Large intestine (tissue), 3 donors: ENCODE measurements at regions not wholly inside any gene's neighbourhood (a gene's known extent, or its start where the extent isn't known, plus 50 kb on each side); places are given as distances from the start of the nearest gene placed in this dataset.
"Not testable (repeated sequence)": the region's sequence is repeated elsewhere in the genome, so short reads cannot be mapped to it uniquely, and the experiment has no call there.

Experiments
- DNase-seq, 2 donors: peaks; one replicate each; pipeline versions ENCODE4 v3.0.0 to v3.0.0-alpha.2; 2013
- H3K27ac ChIP-seq: one replicate; pipeline ENCODE4 v1.5.1; 2013; ENCODE audit warnings: low read length
- H3K27me3 ChIP-seq: 2 replicates; pipeline ENCODE4 v1.6.1; 2013; ENCODE audit warnings: low read length; ENCODE audit not compliant: control insufficient read depth, insufficient read depth
- H3K36me3 ChIP-seq: 2 replicates; pipeline ENCODE4 v1.6.1; 2013; ENCODE audit warnings: low read length; ENCODE audit not compliant: control insufficient read depth, insufficient read depth
- H3K4me1 ChIP-seq: one replicate; pipeline ENCODE4 v1.6.1; 2013; ENCODE audit warnings: low read length; ENCODE audit not compliant: control insufficient read depth, insufficient read depth
- H3K4me3 ChIP-seq: one replicate; pipeline ENCODE4 v1.5.1; 2013; ENCODE audit warnings: low read length
- H3K9me3 ChIP-seq: one replicate; pipeline ENCODE4 v1.6.1; 2013; ENCODE audit warnings: mild to moderate bottlenecking, low read depth, low read length, moderate library complexity; ENCODE audit not compliant: control insufficient read depth
- WGBS: methylation state at CpG from one replicate; pipeline ENCODE4 v1.1.5; 2013; ENCODE audit warnings: low lambda C conversion rate; ENCODE audit not compliant: insufficient coverage; 5-methylcytosine and 5-hydroxymethylcytosine counted together

DNA sequence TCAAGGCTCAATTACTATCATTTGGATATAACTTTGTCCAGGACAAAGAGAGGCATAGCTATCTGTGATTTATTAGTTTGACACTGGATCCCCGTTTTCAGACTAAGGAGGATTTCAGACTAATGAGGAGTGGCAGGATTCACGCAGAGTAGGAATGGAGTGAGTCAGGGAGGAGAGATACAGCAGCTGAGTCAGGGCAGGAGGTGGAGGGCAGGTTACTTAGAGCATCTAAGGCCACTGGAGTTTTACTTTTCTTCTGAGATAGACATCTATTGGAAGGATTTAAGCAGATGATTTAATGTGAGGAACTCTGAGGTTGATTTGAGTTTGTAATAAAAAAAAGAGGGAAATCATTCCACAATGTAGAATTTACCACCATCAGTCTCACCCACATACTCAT is 110.6 kb downstream of the RPIA start:
- H3K27me3 ChIP-seq, H3K4me3 ChIP-seq, H3K4me1 ChIP-seq, H3K9me3 ChIP-seq, DNase-seq, H3K27ac ChIP-seq, H3K36me3 ChIP-seq: not testable (repeated sequence)
- WGBS = 38% methylated on average over 2 of the region's 2 CpGs

DNA sequence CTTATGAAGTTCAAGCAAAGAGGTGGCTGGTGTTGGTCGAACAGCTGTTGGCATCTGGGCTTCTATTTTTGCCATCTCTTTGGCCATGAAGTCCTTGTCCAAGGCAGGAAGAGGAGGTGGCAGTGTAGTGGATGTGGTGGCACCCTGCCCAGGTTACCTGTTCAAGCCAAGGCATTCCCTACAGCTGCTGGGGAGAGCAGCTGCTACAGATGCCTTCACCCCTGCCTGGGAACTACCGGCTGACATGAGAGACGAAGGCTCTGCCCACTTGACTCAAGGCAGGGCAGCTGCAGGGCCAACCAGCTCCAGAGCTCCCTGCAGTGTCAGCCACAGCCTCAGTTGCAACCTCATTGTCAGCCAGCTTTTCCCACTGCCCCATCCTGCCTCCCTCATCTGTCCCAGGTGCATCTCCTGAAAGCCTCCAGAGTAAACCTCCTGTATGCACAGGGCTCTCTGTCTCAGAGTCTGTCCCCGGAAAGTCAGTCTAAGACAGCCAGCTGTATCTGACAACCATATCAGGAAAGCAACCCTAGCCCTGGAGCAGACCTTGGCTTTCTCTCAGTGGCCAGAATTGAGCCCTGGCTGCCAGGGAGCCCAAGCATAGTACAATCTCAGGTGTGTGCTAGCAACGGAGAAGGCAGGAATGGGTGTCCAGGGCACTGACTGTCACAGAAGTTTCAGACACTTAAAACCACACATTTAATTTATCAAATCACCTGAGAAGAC is 115.9 kb downstream of the RPIA start:
- Histone ChIP-seq H3K4me3 (no peak overlapping the region), H3K36me3 (no peaks in the 10 kb centered on the region), H3K27ac (no peak overlapping the region), H3K9me3 (no peaks in the 10 kb centered on the region), H3K4me1 (no peaks in the 10 kb centered on the region), H3K27me3 (no peaks in the 10 kb centered on the region)
- DNase-seq = no peak
- no CpG with 5 or more reads among the region's 5 CpGs for WGBS

DNA sequence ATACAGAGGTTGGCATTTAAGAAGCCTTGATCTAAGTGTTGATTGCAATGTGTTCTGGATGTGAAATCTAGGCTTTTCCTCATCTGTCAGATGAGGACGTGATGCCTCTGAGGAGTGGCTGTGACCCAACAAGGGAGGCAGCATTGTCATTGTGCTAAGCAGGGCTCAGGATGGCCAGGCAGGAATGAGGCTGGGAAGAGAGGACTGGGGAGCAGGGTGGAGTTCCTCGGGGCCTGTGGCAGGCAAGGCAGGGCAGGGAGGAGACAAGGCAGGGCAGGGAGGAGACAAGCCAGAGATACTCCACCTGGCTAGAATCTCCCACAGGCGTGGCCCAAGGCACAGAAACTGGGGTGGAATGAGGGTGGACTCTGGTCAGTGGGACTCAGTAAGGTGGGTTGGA is 116.6 kb downstream of the RPIA start:
- no peak for DNase-seq
- no peaks in the 10 kb centered on the region for H3K36me3 ChIP-seq
- no CpG with 5 or more reads among the region's 3 CpGs for WGBS

DNA sequence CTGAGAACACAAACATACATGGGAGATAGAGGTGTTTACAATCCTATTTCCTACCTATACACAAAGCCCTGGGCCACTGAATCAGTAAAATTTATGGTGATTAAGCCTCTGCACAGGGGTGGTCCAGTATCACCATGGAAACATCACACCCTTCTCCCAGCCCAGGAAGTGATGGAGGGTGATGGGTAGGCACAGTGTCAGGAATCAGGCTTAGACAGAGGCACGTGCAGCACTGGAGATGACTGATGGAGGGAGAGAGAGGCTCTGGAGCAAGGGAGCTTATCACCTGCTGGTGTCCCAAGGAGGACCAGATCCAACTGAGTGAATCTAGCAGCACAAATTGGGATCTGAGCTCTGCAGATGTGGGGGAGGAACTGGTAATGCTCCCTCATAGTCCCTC is 117.2 kb downstream of the RPIA start:
- Histone ChIP-seq H3K36me3 (no peaks in the 10 kb centered on the region), H3K27ac (no peak overlapping the region), H3K9me3 (no peaks in the 10 kb centered on the region), H3K27me3 (no peaks in the 10 kb centered on the region), H3K4me3 (no peak overlapping the region), H3K4me1 (no peaks in the 10 kb centered on the region)
- no CpG with 5 or more reads among the region's 1 CpG for WGBS
- DNase-seq = no peak

More for the DNA sequence above, 116.6 kb downstream of the RPIA start:
- Histone ChIP-seq H3K27me3 (no peaks in the 10 kb centered on the region), H3K9me3 (no peaks in the 10 kb centered on the region), H3K27ac (no peak overlapping the region), H3K4me3 (no peak overlapping the region), H3K4me1 (no peaks in the 10 kb centered on the region)

DNA sequence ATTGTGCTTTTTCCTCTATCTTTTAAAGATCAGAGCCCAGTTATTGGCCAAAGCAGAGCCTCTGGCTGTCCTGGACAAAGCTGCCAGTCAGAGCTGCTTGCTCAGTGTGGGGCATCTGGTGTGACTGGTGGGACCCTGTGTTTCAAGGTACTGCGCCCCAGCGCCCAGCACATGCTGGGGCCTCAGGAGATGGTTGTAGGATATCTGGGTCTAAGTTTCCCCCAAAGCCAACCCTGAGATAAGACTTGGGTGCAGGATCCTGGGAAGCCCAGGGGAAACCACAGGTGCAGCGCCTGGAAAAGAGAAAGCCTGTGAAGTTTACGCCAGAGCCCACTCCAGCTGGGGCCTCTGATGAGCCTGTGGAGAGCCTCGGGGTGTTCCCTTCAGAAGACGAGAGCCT is 117.7 kb downstream of the RPIA start:
- no peaks in the 10 kb centered on the region for H3K4me1 ChIP-seq
- WGBS = no CpG with 5 or more reads among the region's 6 CpGs
- no peaks in the 10 kb centered on the region for H3K36me3 ChIP-seq
- no peak overlapping the region for H3K27ac ChIP-seq
- DNase-seq = no peak
- no peaks in the 10 kb centered on the region for H3K9me3 ChIP-seq
- no peak overlapping the region for H3K4me3 ChIP-seq
- H3K27me3 ChIP-seq = no peaks in the 10 kb centered on the region

DNA sequence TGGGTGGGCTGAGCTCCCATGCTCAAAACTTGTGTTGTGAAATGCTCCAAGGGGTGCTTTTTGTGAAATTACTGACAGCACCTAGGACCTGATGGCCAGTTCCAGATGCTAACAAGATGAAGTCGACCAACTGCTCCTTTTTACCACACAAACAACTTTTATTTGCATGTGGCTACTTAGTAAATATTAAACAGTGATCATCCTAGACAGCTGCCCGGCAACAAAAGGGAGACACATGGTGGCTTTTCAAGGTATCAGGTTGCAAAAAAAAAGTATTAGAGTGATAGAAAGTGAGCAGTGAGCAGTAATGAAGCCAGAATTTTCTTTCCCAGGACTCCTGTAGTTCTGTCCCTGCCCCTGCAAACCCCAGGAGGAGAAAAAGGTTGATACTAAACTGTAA is 118.5 kb downstream of the RPIA start:
- Histone ChIP-seq H3K4me1 (no peaks in the 10 kb centered on the region), H3K9me3 (no peaks in the 10 kb centered on the region), H3K36me3 (no peaks in the 10 kb centered on the region), H3K27me3 (no peaks in the 10 kb centered on the region), H3K4me3 (no peak overlapping the region), H3K27ac (no peak overlapping the region)
- no CpG with 5 or more reads among the region's 2 CpGs for WGBS
- DNase-seq = no peak

DNA sequence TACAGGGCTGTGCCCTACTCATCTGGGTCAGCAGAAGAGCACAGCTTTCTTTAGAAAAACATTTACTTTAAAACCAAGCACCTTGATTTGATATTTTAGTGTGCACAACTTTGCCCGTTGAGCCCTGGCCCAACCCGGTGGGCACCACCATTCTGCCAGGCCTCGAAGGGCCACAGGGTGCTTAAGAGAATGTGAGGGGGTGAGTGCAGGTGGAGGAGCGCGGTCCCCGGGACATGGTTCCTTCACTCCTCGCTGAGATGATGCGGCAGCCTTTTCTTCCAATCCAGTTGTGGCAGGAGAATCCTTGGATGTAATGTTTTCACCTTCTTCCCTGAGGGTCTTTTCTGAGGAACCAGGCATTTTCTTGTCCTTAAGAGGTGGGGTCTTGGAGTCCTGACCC is 119.0 kb downstream of the RPIA start:
- no peak overlapping the region for H3K27ac ChIP-seq
- H3K4me1 ChIP-seq = no peaks in the 10 kb centered on the region
- H3K9me3 ChIP-seq = no peaks in the 10 kb centered on the region
- H3K36me3 ChIP-seq = no peaks in the 10 kb centered on the region
- DNase-seq = no peak
- H3K27me3 ChIP-seq = no peaks in the 10 kb centered on the region
- H3K4me3 ChIP-seq = no peak overlapping the region
- no CpG with 5 or more reads among the region's 8 CpGs for WGBS

DNA sequence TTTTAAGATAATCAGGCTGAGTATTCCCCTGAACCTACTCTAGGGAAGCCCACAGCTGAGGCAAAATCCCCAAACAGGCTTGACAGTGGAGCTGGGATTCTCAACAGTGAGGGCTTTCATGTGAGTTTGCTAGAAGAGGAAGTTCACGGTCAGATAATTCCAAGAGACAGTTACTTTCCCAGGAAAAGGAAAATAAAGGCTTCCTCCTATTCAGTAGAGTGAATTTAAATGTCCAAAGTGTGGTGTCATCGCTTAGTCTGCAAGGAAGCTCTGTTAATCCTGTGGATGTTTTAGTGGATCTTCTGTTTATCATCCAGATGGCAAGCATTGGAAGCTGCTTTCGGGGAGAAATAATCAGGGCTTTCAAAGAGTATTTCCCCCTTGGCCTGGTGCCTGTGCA is 119.8 kb downstream of the RPIA start:
- Histone ChIP-seq H3K4me3 (no peak overlapping the region), H3K27me3 (no peaks in the 10 kb centered on the region), H3K36me3 (no peaks in the 10 kb centered on the region), H3K4me1 (no peaks in the 10 kb centered on the region), H3K9me3 (no peaks in the 10 kb centered on the region), H3K27ac (no peak overlapping the region)
- DNase-seq = no peak
- no CpG with 5 or more reads among the region's 3 CpGs for WGBS

DNA sequence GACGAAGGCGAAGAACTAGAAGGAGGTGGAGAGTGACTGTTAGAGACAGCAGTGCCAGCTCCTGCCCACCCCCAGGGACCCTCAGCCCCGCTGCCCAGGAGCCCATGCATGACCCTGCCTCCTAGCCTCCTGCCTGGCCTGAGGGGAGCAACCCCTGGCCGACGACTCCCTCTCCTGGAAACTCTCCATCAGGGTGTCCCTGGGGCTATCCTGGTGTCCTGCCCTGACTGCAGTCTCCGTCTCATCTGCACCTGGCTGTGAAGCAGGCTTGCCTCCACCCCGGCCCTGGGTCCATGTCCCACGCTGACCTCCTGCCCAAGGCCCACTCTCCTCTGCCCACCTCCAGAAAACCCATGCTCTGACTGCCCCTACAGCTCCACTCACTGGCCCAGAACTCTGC is 120.2 kb downstream of the RPIA start:
- Histone ChIP-seq H3K36me3 (no peaks in the 10 kb centered on the region), H3K27me3 (no peaks in the 10 kb centered on the region), H3K9me3 (no peaks in the 10 kb centered on the region), H3K4me1 (no peaks in the 10 kb centered on the region), H3K4me3 (no peak overlapping the region), H3K27ac (no peak overlapping the region)
- no peak for DNase-seq
- no CpG with 5 or more reads among the region's 8 CpGs for WGBS

DNA sequence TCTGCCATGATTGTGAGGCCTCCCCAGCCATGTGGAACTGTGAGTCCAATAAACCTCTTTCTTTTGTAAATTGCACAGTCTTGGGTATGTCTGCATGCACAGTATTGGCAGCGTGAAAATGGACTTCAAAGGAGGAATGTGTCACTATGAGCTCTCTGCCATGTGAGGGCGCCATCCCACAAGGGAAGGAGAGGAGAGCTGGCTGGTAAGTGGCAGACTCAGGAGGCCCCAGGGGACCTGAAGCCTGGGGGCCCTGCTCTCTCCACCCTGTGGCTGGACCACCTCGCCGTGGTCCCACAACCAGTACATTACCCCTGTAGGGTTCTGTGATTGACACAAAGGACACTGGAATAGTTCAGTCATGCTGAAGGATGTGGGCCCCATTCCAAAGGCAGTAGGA is 122.1 kb downstream of the RPIA start:
- Histone ChIP-seq H3K4me1 (no peaks in the 10 kb centered on the region), H3K27me3 (no peaks in the 10 kb centered on the region), H3K9me3 (no peaks in the 10 kb centered on the region), H3K36me3 (no peaks in the 10 kb centered on the region), H3K27ac (no peak overlapping the region), H3K4me3 (no peak overlapping the region)
- DNase-seq = no peak
- no CpG with 5 or more reads among the region's 4 CpGs for WGBS

DNA sequence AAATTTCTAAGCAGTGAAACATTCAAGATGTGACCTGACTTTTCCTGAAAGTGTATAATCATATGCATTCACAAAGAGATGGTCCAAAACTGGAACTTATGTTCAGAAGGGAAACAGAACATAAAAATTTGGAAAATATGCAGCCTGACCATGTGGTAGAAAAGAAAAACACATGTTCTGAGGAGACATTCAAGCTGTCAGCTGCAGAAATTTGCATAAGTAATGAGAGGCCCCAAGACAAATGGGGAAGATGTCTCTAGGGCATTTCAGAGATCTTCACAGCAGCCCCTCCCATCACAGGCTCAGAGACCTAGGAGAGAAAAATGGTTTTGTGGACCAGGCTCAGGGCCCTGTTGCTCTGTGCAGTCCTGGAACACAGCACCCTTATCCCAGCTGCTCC is 123.8 kb downstream of the RPIA start:
- no peaks in the 10 kb centered on the region for H3K9me3 ChIP-seq
- no peaks in the 10 kb centered on the region for H3K4me1 ChIP-seq
- no peak for DNase-seq
- no peak overlapping the region for H3K4me3 ChIP-seq
- H3K27ac ChIP-seq = no peak overlapping the region
- no peaks in the 10 kb centered on the region for H3K27me3 ChIP-seq
- H3K36me3 ChIP-seq = no peaks in the 10 kb centered on the region
